OCI-LY1 (cell line): ENCODE measurements at regions not wholly inside any gene's neighbourhood (a gene's known extent, or its start where the extent isn't known, plus 50 kb on each side); places are given as distances from the start of the nearest gene placed in this dataset.

Source experiments
- H2AFZ ChIP-seq: fragments of 200-600 bp; sonication (generic), shearing (Covaris generic); 2 replicates; pipeline ENCODE4 v1.6.0; 2014; ENCODE audit warnings: antibody characterized with exemption, mild to moderate bottlenecking, low read length
- H3F3A ChIP-seq: fragments of 200-600 bp; sonication (generic), shearing (Covaris generic); 2 replicates; pipeline ENCODE4 v1.6.0; 2014; ENCODE audit warnings: mild to moderate bottlenecking, antibody characterized with exemption, low read length, moderate library complexity; ENCODE audit not compliant: insufficient read depth
- H3K27ac ChIP-seq: fragments of 200-600 bp; sonication (generic); 2 replicates; pipeline ENCODE4 v1.5.1; 2014; ENCODE audit warnings: low read length, mixed run types, mild to moderate bottlenecking, low read depth; ENCODE audit not compliant: poor library complexity, severe bottlenecking
- H3K27me3 ChIP-seq: fragments of 200-600 bp; sonication (generic); 2 replicates; pipeline ENCODE4 v1.6.0; 2014; ENCODE audit warnings: antibody characterized with exemption, mild to moderate bottlenecking, low read length, moderate library complexity; ENCODE audit not compliant: insufficient read depth
- H3K36me3 ChIP-seq: fragments of 200-600 bp; sonication (generic); 2 replicates; pipeline ENCODE4 v1.6.1; 2014; ENCODE audit warnings: mild to moderate bottlenecking, antibody characterized with exemption, low read length, moderate library complexity, mixed read lengths; ENCODE audit not compliant: insufficient read depth
- H3K4me1 ChIP-seq: fragments of 200-600 bp; sonication (generic); 2 replicates; pipeline ENCODE4 v1.5.1; 2014; ENCODE audit warnings: mild to moderate bottlenecking, low read length, moderate library complexity; ENCODE audit not compliant: insufficient read depth, severe bottlenecking
- H3K4me2 ChIP-seq: fragments of 200-600 bp; sonication (generic), shearing (Covaris generic); 2 replicates; pipeline ENCODE4 v1.6.1; 2014; ENCODE audit warnings: low read length
- H3K4me3 ChIP-seq: fragments of 200-600 bp; sonication (generic); 2 replicates; pipeline ENCODE4 v1.5.1; 2014; ENCODE audit warnings: low read length, low read depth, mild to moderate bottlenecking, mixed read lengths; ENCODE audit not compliant: poor library complexity, severe bottlenecking
- H3K79me2 ChIP-seq: fragments of 200-600 bp; shearing (Covaris generic); 2 replicates; pipeline ENCODE4 v1.6.1; 2016; ENCODE audit warnings: mixed run types, low read length, mixed read lengths; ENCODE audit not compliant: insufficient read depth
- H3K9ac ChIP-seq: fragments of 200-600 bp; sonication (generic), shearing (Covaris generic); 2 replicates; pipeline ENCODE4 v1.6.1; 2014; ENCODE audit warnings: mild to moderate bottlenecking, low read length, mixed read lengths
- H3K9me2 ChIP-seq: fragments of 200-600 bp; sonication (generic), shearing (Covaris generic); 2 replicates; pipeline ENCODE4 v1.6.1; 2014; ENCODE audit warnings: low read depth, mild to moderate bottlenecking, low read length, mixed read lengths
- H3K9me3 ChIP-seq: fragments of 200-600 bp; shearing (Covaris generic); 2 replicates; pipeline ENCODE4 v1.6.1; 2014; ENCODE audit warnings: low read length, mixed read lengths
- H4K20me1 ChIP-seq: fragments of 200-600 bp; sonication (generic), shearing (Covaris generic); 2 replicates; pipeline ENCODE4 v1.6.0; 2016; ENCODE audit warnings: mild to moderate bottlenecking, low read length; ENCODE audit not compliant: insufficient read depth
- EZH2 ChIP-seq: fragments of 200-600 bp; sonication (generic), shearing (Covaris generic); IDR thresholded peaks from 2 replicates; pipeline ENCODE4 v1.8.0; 2017; ENCODE audit warnings: borderline replicate concordance, mixed run types, mild to moderate bottlenecking, antibody characterized with exemption, low read length, moderate library complexity, mixed read lengths
- TF ChIP-seq, protein P1 (sequence below): fragments of 200-600 bp; sonication (generic), shearing (Covaris generic); IDR thresholded peaks from 2 replicates; pipeline ENCODE4 v1.5.1; 2017; ENCODE audit warnings: mild to moderate bottlenecking, antibody characterized with exemption, low read length, moderate library complexity, mixed read lengths

DNA sequence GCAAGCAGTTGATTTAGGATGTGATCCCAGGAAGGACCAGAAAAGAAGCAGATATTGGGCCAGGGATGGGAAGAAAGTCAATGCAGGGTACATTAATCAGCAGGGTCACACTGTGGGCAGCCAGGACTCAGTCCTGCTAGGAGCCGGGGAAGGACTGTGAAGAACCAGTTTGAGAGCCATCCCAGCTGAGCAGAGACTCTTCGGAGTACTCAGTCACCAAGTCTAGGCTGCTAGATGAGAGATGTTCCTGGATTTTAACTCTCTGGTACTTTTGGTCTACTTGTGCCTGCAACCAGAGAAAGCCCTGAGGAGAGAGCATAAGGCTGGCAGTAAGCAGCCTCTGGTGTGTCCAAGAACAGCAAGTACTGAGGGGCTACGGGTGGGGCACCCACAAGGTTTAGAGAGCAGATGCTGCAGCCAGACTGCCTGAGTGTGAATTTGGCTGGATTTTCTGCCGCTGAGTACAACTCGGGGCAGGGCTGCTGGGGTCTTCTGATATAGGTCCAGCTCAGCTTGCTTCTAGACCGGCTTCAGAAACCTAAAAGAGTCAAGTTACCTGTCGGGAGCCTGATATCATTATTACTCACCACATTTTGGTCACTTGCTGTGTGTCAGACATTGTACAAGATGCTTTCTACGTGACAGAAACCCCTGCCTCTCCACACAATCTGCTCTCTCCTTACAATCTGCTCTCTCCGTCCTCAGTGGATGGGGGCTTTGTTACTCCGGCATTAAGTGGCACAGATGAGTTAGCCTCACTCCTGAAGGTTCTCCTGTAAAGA lies 250.2 kb upstream of the GAS1 start:
- Histone ChIP-seq H3K27me3 (no peaks in the 10 kb centered on the region), H3K4me2 (no peak overlapping the region), H3K36me3 (no peaks in the 10 kb centered on the region), H3K9me3 (no peaks in the 10 kb centered on the region), H2AFZ (no peak overlapping the region), H3K4me1 (no peaks in the 10 kb centered on the region), H3K27ac (no peak overlapping the region), H3K4me3 (no peak overlapping the region), H4K20me1 (no peaks in the 10 kb centered on the region), H3F3A (no peaks in the 10 kb centered on the region), H3K9ac (no peak overlapping the region), H3K79me2 (no peaks in the 10 kb centered on the region), H3K9me2 (no peaks in the 10 kb centered on the region)
- TF ChIP-seq, protein P1, sequence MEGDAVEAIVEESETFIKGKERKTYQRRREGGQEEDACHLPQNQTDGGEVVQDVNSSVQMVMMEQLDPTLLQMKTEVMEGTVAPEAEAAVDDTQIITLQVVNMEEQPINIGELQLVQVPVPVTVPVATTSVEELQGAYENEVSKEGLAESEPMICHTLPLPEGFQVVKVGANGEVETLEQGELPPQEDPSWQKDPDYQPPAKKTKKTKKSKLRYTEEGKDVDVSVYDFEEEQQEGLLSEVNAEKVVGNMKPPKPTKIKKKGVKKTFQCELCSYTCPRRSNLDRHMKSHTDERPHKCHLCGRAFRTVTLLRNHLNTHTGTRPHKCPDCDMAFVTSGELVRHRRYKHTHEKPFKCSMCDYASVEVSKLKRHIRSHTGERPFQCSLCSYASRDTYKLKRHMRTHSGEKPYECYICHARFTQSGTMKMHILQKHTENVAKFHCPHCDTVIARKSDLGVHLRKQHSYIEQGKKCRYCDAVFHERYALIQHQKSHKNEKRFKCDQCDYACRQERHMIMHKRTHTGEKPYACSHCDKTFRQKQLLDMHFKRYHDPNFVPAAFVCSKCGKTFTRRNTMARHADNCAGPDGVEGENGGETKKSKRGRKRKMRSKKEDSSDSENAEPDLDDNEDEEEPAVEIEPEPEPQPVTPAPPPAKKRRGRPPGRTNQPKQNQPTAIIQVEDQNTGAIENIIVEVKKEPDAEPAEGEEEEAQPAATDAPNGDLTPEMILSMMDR, result no peak
- TF ChIP-seq EZH2, result no peak

GRCh38 chr9:87198716-87199115 lies 251.4 kb upstream of the GAS1 start:
- Histone ChIP-seq H3K4me3 (no peak overlapping the region), H3K4me2 (no peak overlapping the region), H2AFZ (no peak overlapping the region), H3K27me3 (no peaks in the 10 kb centered on the region), H3K36me3 (no peaks in the 10 kb centered on the region), H3K9me2 (no peaks in the 10 kb centered on the region), H3K27ac (no peak overlapping the region), H3K4me1 (no peaks in the 10 kb centered on the region), H3K9ac (no peak overlapping the region), H3K9me3 (no peaks in the 10 kb centered on the region), H3F3A (no peaks in the 10 kb centered on the region), H3K79me2 (no peaks in the 10 kb centered on the region), H4K20me1 (no peaks in the 10 kb centered on the region)
- TF ChIP-seq, protein P1, result no peak

DNA sequence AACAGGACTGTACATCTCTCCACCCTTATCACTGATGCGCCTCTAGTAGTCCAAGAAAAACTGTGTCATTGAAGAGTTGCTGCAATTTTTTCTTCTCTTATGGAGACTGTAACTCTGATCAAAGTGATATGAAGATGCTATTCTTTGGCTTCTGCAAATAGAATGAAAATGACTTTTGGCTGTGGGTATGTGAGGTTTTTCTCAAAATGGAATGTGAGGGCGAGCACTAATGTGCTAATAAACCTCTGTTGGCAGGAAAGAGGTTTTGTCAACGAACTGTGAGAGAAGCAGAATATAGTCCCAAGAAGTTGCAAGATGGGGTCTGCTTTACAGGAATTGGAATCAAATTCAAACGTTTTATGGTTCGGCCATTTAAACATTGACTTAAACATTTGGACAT lies 252.0 kb upstream of the GAS1 start:
- H3K4me1 ChIP-seq, result no peaks in the 10 kb centered on the region
- no peak overlapping the region for H3K9ac ChIP-seq
- no peak overlapping the region for H3K4me2 ChIP-seq
- no peaks in the 10 kb centered on the region for H3K36me3 ChIP-seq
- TF ChIP-seq EZH2, result no peak
- TF ChIP-seq, protein P1, result no peak
- H3F3A ChIP-seq, result no peaks in the 10 kb centered on the region
- no peak overlapping the region for H3K4me3 ChIP-seq
- H3K9me3 ChIP-seq, result no peaks in the 10 kb centered on the region
- H2AFZ ChIP-seq, result no peak overlapping the region
- no peaks in the 10 kb centered on the region for H3K79me2 ChIP-seq
- no peaks in the 10 kb centered on the region for H3K27me3 ChIP-seq
- H3K9me2 ChIP-seq, result no peaks in the 10 kb centered on the region
- H3K27ac ChIP-seq, result no peak overlapping the region
- no peaks in the 10 kb centered on the region for H4K20me1 ChIP-seq
